ENCODE measurements at regions not wholly inside any gene's neighbourhood (a gene's known extent, or its start where the extent isn't known, plus 50 kb on each side); places are given as distances from the start of the nearest gene placed in this dataset.

DNA sequence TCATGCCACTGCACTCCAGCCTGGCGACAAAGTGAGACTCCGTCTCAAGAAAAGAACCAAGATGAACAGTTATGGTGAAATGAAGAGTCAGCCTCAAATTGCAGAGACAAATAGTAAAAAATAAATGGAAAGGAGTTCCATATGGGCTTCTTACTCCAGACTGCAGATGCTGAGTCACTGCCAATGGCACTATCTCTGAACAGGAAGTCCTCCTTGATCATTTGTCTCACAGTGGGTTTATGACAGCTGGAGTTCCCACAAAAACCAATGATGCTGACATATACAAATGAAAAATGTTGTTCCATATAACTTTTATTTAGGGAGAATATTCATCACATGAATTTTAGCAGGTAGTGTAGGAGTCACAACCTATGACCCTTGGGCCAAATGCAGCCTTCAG lies 631.6 kb downstream of the PCDH18 start:
- no peak for DNase-seq
- no peak for ATAC-seq (ENCODE audit: low read depth in 2 of 2)
- H3K27me3 ChIP-seq (ENCODE audit: control insufficient read depth, insufficient read depth, low read length), result no peaks in the 10 kb centered on the region
- Mint-ChIP-seq H3K27ac (no peak overlapping the region), H3K9me3 (peaks cover 0 to 12% (median 2%) of the 10 kb centered on the region in 7 donors), H3K4me1 (no peaks in the 10 kb centered on the region), H3K27me3 (no peaks in the 10 kb centered on the region), H3K4me3 (no peak overlapping the region), H3K36me3 (no peaks in the 10 kb centered on the region)
- no peak overlapping the region for H3K27ac ChIP-seq (ENCODE audit: insufficient read depth, low read length, poor library complexity, severe bottlenecking)
- no peaks in the 10 kb centered on the region for H3K36me3 ChIP-seq (ENCODE audit: control insufficient read depth, insufficient read depth, low read length)
- H3K4me3 ChIP-seq (ENCODE audit: low read depth, low read length), result no peak overlapping the region
- H3K9me3 ChIP-seq (ENCODE audit: control insufficient read depth in 2 of 2, low read length in 2 of 2), result no peaks in the 10 kb centered on the region
- H3K4me1 ChIP-seq (ENCODE audit: control insufficient read depth, insufficient read depth, low read length, poor library complexity, severe bottlenecking), result no peaks in the 10 kb centered on the region

DNA sequence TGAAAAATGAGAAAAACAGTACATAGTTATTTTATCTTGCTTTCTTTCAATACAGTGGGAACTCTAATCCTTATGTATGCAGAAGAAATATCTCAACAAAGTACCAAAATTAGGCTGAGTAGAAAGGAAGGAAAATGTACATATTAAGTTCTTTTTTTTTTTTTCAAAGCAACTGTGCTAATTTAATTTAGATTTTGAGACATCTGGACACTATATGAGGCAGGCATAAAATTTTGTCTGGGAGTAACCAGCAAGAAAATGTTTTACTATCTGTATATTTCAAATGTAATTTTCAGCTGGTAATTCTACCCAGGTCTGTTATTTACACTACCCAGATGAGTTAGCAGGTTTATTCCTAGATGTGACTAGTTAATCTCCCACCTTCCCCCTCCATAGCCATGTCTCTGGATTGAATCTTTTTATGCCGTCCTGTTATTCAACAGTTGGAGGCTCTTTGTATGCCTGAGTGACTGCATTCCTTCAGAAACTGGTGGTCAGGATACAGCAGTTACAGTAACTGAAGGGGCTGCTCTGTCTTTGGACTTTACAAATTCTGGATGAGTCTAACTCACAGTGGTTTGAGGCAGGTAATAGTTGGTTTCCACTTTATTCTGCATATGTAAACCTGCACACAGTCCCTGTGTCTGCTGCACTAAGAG lies 633.6 kb downstream of the PCDH18 start:
- Histone ChIP-seq H3K27me3 (ENCODE audit: control insufficient read depth, insufficient read depth, low read length) (no peaks in the 10 kb centered on the region), H3K27ac (ENCODE audit: insufficient read depth, low read length, poor library complexity, severe bottlenecking) (no peak overlapping the region), H3K36me3 (ENCODE audit: control insufficient read depth, insufficient read depth, low read length) (no peaks in the 10 kb centered on the region), H3K9me3 (ENCODE audit: control insufficient read depth in 2 of 2, low read length in 2 of 2) (no peaks in the 10 kb centered on the region), H3K4me1 (ENCODE audit: control insufficient read depth, insufficient read depth, low read length, poor library complexity, severe bottlenecking) (no peaks in the 10 kb centered on the region), H3K4me3 (ENCODE audit: low read depth, low read length) (no peak overlapping the region)
- DNase-seq, result no peak
- Mint-ChIP-seq H3K27me3 (no peaks in the 10 kb centered on the region), H3K36me3 (no peaks in the 10 kb centered on the region), H3K4me1 (no peaks in the 10 kb centered on the region), H3K27ac (no peak overlapping the region), H3K4me3 (no peak overlapping the region), H3K9me3 (peaks cover 0 to 9% (median 2%) of the 10 kb centered on the region in 7 donors)
- ATAC-seq (ENCODE audit: low read depth in 2 of 2), result no peak

GRCh38 chr4:136893573-136893972 lies 638.7 kb downstream of the PCDH18 start:
- H3K4me3 ChIP-seq (ENCODE audit: low read depth, low read length), result no peak overlapping the region
- no peaks in the 10 kb centered on the region for H3K9me3 ChIP-seq (ENCODE audit: control insufficient read depth in 2 of 2, low read length in 2 of 2)
- H3K27ac ChIP-seq (ENCODE audit: insufficient read depth, low read length, poor library complexity, severe bottlenecking), result no peak overlapping the region
- no peaks in the 10 kb centered on the region for H3K27me3 ChIP-seq (ENCODE audit: control insufficient read depth, insufficient read depth, low read length)
- Mint-ChIP-seq H3K9me3 (peaks cover 0 to 9% (median 2%) of the 10 kb centered on the region in 7 donors), H3K36me3 (no peaks in the 10 kb centered on the region), H3K27me3 (no peaks in the 10 kb centered on the region), H3K4me1 (no peaks in the 10 kb centered on the region), H3K4me3 (no peak overlapping the region), H3K27ac (no peak overlapping the region)
- no peaks in the 10 kb centered on the region for H3K36me3 ChIP-seq (ENCODE audit: control insufficient read depth, insufficient read depth, low read length)
- H3K4me1 ChIP-seq (ENCODE audit: control insufficient read depth, insufficient read depth, low read length, poor library complexity, severe bottlenecking), result no peaks in the 10 kb centered on the region
- no peak for ATAC-seq (ENCODE audit: low read depth in 2 of 2)
- no peak for DNase-seq

DNA sequence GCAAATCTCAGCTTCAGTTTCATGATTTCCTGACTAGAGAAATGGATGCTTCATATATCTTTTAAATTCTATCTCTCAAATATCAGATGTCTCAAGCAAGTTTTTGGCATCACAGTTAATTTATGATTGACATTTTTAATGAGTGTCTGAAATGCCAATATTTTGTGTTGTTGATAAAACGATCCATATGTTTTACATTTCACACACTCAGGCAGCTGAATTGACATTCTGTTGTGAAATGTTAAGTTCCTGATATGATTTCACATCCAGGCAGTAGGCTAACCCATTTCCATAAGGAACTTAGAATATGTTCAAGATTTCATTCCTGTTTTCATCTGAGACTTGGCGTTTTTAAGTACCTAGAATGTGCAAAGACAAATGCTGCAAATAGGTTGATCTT lies 650.6 kb downstream of the PCDH18 start:
- ATAC-seq (ENCODE audit: low read depth in 2 of 2), result no peak
- Histone ChIP-seq H3K9me3 (ENCODE audit: control insufficient read depth in 2 of 2, low read length in 2 of 2) (no peaks in the 10 kb centered on the region), H3K36me3 (ENCODE audit: control insufficient read depth, insufficient read depth, low read length) (no peaks in the 10 kb centered on the region)

GRCh38 chr4:136873555-136873954 lies 658.7 kb downstream of the PCDH18 start:
- no peak for DNase-seq
- H3K36me3 ChIP-seq (ENCODE audit: control insufficient read depth, insufficient read depth, low read length), result no peaks in the 10 kb centered on the region
- H3K4me3 ChIP-seq (ENCODE audit: low read depth, low read length), result no peak overlapping the region
- no peak overlapping the region for H3K4me3 Mint-ChIP-seq
- no peaks in the 10 kb centered on the region for H3K4me1 Mint-ChIP-seq
- no peaks in the 10 kb centered on the region for H3K9me3 ChIP-seq (ENCODE audit: control insufficient read depth in 2 of 2, low read length in 2 of 2)
- peaks cover 0 to 4% (median 0%) of the 10 kb centered on the region in 7 donors for H3K9me3 Mint-ChIP-seq
- H3K27ac ChIP-seq (ENCODE audit: insufficient read depth, low read length, poor library complexity, severe bottlenecking), result no peak overlapping the region
- H3K27me3 ChIP-seq (ENCODE audit: control insufficient read depth, insufficient read depth, low read length), result no peaks in the 10 kb centered on the region
- no peaks in the 10 kb centered on the region for H3K4me1 ChIP-seq (ENCODE audit: control insufficient read depth, insufficient read depth, low read length, poor library complexity, severe bottlenecking)
- no peak overlapping the region for H3K27ac Mint-ChIP-seq
- no peaks in the 10 kb centered on the region for H3K27me3 Mint-ChIP-seq
- H3K36me3 Mint-ChIP-seq, result no peaks in the 10 kb centered on the region
- no peak for ATAC-seq (ENCODE audit: low read depth in 2 of 2)

More for the DNA sequence above, 650.6 kb downstream of the PCDH18 start:
- H3K4me1 Mint-ChIP-seq, result peaks cover 0 to 4% (median 0%) of the 10 kb centered on the region in 4 donors
- H3K27me3 Mint-ChIP-seq, result no peaks in the 10 kb centered on the region
- no peak overlapping the region for H3K27ac Mint-ChIP-seq
- no peak for DNase-seq
- H3K4me1 ChIP-seq (ENCODE audit: control insufficient read depth, insufficient read depth, low read length, poor library complexity, severe bottlenecking), result no peaks in the 10 kb centered on the region
- H3K4me3 Mint-ChIP-seq, result no peak overlapping the region
- H3K27me3 ChIP-seq (ENCODE audit: control insufficient read depth, insufficient read depth, low read length), result no peaks in the 10 kb centered on the region
- peaks cover 0 to 12% (median 4%) of the 10 kb centered on the region in 7 donors for H3K9me3 Mint-ChIP-seq
- H3K27ac ChIP-seq (ENCODE audit: insufficient read depth, low read length, poor library complexity, severe bottlenecking), result no peak overlapping the region
- no peak overlapping the region for H3K4me3 ChIP-seq (ENCODE audit: low read depth, low read length)
- no peaks in the 10 kb centered on the region for H3K36me3 Mint-ChIP-seq

GRCh38 chr4:136867465-136867864 lies 664.8 kb downstream of the PCDH18 start:
- Histone ChIP-seq H3K27me3 (ENCODE audit: control insufficient read depth, insufficient read depth, low read length) (no peaks in the 10 kb centered on the region), H3K36me3 (ENCODE audit: control insufficient read depth, insufficient read depth, low read length) (no peaks in the 10 kb centered on the region), H3K4me3 (ENCODE audit: low read depth, low read length) (no peak overlapping the region), H3K9me3 (ENCODE audit: control insufficient read depth in 2 of 2, low read length in 2 of 2) (no peaks in the 10 kb centered on the region), H3K4me1 (ENCODE audit: control insufficient read depth, insufficient read depth, low read length, poor library complexity, severe bottlenecking) (no peaks in the 10 kb centered on the region), H3K27ac (ENCODE audit: insufficient read depth, low read length, poor library complexity, severe bottlenecking) (no peak overlapping the region)
- ATAC-seq (ENCODE audit: low read depth in 2 of 2) (no peak), DNase-seq (no peak)
- H3K27me3 Mint-ChIP-seq, result no peaks in the 10 kb centered on the region
- peaks cover 0 to 4% (median 0%) of the 10 kb centered on the region in 4 donors for H3K4me1 Mint-ChIP-seq
- no peaks in the 10 kb centered on the region for H3K36me3 Mint-ChIP-seq
- no peaks in the 10 kb centered on the region for H3K9me3 Mint-ChIP-seq
- peak overlapping the region in 1 of 3 donors; percentile 68 for H3K27ac Mint-ChIP-seq
- no peak overlapping the region for H3K4me3 Mint-ChIP-seq

DNA sequence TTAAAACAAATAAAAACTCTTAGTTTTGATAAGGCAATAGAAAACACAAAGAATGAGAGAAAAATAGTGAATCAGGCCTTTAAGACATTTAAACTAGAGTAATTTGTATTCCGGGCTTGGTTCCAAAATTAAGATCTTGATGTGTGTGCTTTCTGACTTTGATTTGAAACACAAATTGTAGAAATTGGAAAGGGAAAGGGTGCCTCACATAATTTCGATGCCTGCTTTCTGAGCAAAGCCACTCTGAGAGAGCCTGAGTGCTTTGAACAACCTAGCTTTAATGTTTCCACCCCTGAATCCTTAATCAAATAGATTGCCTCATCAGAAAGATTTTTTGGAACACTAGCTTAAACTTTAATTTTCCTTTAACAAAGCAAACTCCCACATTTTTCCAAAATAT lies 666.8 kb downstream of the PCDH18 start:
- no peaks in the 10 kb centered on the region for H3K4me1 ChIP-seq (ENCODE audit: control insufficient read depth, insufficient read depth, low read length, poor library complexity, severe bottlenecking)
- H3K9me3 ChIP-seq (ENCODE audit: control insufficient read depth in 2 of 2, low read length in 2 of 2), result no peaks in the 10 kb centered on the region
- H3K27me3 ChIP-seq (ENCODE audit: control insufficient read depth, insufficient read depth, low read length), result no peaks in the 10 kb centered on the region
- no peaks in the 10 kb centered on the region for H3K27me3 Mint-ChIP-seq
- no peak overlapping the region for H3K4me3 ChIP-seq (ENCODE audit: low read depth, low read length)
- H3K36me3 Mint-ChIP-seq, result no peaks in the 10 kb centered on the region
- H3K27ac Mint-ChIP-seq, result no peak overlapping the region
- DNase-seq (no peak), ATAC-seq (ENCODE audit: low read depth in 2 of 2) (no peak)
- no peak overlapping the region for H3K4me3 Mint-ChIP-seq
- no peaks in the 10 kb centered on the region for H3K36me3 ChIP-seq (ENCODE audit: control insufficient read depth, insufficient read depth, low read length)
- peaks cover 0 to 4% (median 0%) of the 10 kb centered on the region in 4 donors for H3K4me1 Mint-ChIP-seq
- no peaks in the 10 kb centered on the region for H3K9me3 Mint-ChIP-seq
- no peak overlapping the region for H3K27ac ChIP-seq (ENCODE audit: insufficient read depth, low read length, poor library complexity, severe bottlenecking)

DNA sequence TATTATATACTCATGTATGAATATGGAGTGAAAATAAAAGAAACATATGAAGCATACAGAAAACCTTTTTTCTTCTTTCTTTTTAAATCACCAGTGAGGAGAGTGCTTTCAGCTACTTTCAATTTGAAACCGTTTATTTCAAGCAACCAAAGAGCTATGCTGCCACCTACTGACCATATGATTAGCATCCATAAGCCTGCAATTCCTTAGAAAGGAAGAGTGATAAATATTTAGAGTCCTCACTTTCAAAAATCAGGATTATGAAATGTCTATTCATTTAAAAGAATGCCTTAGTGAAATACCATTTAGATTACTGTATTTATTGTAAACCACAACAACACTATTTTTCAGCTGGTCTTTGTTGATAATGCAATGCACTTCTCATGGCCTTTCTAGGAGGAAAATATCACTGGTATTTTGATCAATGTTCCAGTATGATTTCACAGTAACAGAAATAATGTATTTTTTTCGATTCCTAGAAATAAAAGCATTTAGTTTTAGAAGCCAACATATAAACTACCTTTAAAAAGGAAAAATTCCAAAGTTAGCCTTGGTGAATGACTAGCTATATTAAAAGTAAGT lies 667.6 kb downstream of the PCDH18 start:
- ATAC-seq (ENCODE audit: low read depth in 2 of 2), result peak in 1 of 2 donors; percentile 61
- no peaks in the 10 kb centered on the region for H3K27me3 Mint-ChIP-seq
- no peaks in the 10 kb centered on the region for H3K27me3 ChIP-seq (ENCODE audit: control insufficient read depth, insufficient read depth, low read length)

More for the DNA sequence above, 667.6 kb downstream of the PCDH18 start:
- H3K9me3 Mint-ChIP-seq, result no peaks in the 10 kb centered on the region
- Histone ChIP-seq H3K4me3 (ENCODE audit: low read depth, low read length) (no peak overlapping the region), H3K27ac (ENCODE audit: insufficient read depth, low read length, poor library complexity, severe bottlenecking) (no peak overlapping the region), H3K9me3 (ENCODE audit: control insufficient read depth in 2 of 2, low read length in 2 of 2) (no peaks in the 10 kb centered on the region), H3K36me3 (ENCODE audit: control insufficient read depth, insufficient read depth, low read length) (no peaks in the 10 kb centered on the region), H3K4me1 (ENCODE audit: control insufficient read depth, insufficient read depth, low read length, poor library complexity, severe bottlenecking) (no peaks in the 10 kb centered on the region)
- peaks cover 0 to 4% (median 0%) of the 10 kb centered on the region in 4 donors for H3K4me1 Mint-ChIP-seq
- no peak overlapping the region for H3K27ac Mint-ChIP-seq
- no peak overlapping the region for H3K4me3 Mint-ChIP-seq
- peak in 1 of 3 donors; percentile 47 for DNase-seq
- no peaks in the 10 kb centered on the region for H3K36me3 Mint-ChIP-seq

Measured in CD4-positive, CD25-positive, alpha-beta regulatory T cell (primary cell).